Lower leg skin (tissue), 3 donors: ENCODE measurements at regions not wholly inside any gene's neighbourhood (a gene's known extent, or its start where the extent isn't known, plus 50 kb on each side); places are given as distances from the start of the nearest gene placed in this dataset.

Experiments
- POLR2A ChIP-seq, 2 donors: fragments of 450-650 bp; IDR thresholded peaks; one replicate each; pipeline ENCODE4 v1.6.1; 2016 to 2017; ENCODE audit warnings: antibody characterized with exemption in 2 of 2, mild to moderate bottlenecking in 1 of 2, moderate library complexity in 1 of 2
- TF ChIP-seq, protein P1 (sequence below), 3 donors: fragments of 450-650 bp; IDR thresholded peaks; one replicate each; pipeline ENCODE4 v1.5.1; 2016; ENCODE audit warnings: antibody characterized with exemption in 3 of 3, mild to moderate bottlenecking in 3 of 3, moderate library complexity in 2 of 3

DNA sequence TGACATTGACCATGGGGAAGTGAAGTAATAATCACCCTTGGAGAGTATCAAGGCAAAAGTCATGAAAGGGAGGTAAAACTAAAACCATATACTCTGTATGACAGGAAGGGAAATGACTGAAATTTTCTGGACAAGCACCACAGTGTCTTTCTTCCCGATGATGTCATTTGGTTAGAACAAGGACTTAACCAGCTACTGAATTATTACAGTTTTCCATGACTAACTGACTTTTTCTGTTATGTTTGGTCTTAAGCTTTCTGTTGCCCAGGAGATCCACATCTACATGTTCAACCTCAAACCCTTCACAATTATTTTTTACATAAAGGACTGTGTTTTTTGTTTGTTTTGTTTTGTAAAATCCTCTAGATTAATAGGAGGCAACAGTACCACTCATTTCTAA is 191.9 kb upstream of the IL12A start:
- TF ChIP-seq, protein P1, sequence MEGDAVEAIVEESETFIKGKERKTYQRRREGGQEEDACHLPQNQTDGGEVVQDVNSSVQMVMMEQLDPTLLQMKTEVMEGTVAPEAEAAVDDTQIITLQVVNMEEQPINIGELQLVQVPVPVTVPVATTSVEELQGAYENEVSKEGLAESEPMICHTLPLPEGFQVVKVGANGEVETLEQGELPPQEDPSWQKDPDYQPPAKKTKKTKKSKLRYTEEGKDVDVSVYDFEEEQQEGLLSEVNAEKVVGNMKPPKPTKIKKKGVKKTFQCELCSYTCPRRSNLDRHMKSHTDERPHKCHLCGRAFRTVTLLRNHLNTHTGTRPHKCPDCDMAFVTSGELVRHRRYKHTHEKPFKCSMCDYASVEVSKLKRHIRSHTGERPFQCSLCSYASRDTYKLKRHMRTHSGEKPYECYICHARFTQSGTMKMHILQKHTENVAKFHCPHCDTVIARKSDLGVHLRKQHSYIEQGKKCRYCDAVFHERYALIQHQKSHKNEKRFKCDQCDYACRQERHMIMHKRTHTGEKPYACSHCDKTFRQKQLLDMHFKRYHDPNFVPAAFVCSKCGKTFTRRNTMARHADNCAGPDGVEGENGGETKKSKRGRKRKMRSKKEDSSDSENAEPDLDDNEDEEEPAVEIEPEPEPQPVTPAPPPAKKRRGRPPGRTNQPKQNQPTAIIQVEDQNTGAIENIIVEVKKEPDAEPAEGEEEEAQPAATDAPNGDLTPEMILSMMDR (IDR thresholded peaks at IDR 0.05) = no peak
- no peak for TF ChIP-seq POLR2A (IDR thresholded peaks at IDR 0.05)
